GM12878 (cell line): ENCODE measurements at regions not wholly inside any gene's neighbourhood (a gene's known extent, or its start where the extent isn't known, plus 50 kb on each side); places are given as distances from the start of the nearest gene placed in this dataset.

Experiments used
- EGR1 ChIP-seq, 2 experiments: IDR thresholded peaks; 1 replicate in 1 of 2; 2 replicates in 1 of 2; pipeline ENCODE4 v1.6.1; 2011 to 2012; ENCODE audit warnings: low read depth in 2 of 2, low read length in 2 of 2, borderline replicate concordance in 1 of 2, mild to moderate bottlenecking in 1 of 2, moderate library complexity in 1 of 2
- FOXM1 ChIP-seq: IDR thresholded peaks from 2 replicates; pipeline ENCODE4 v1.6.1; 2012; ENCODE audit warnings: low read depth, mild to moderate bottlenecking, inconsistent platforms, low read length, moderate library complexity
- IKZF2 ChIP-seq, 2 experiments: fragments of 450-650 bp; IDR thresholded peaks; 2 replicates each; pipeline ENCODE4 v1.6.1; 2017; ENCODE audit warnings: mild to moderate bottlenecking in 2 of 2, moderate library complexity in 2 of 2
- YY1 ChIP-seq: IDR thresholded peaks from 2 replicates; pipeline ENCODE4 v1.6.1; 2011; ENCODE audit warnings: low read depth, mild to moderate bottlenecking, low read length
- ZBTB33 ChIP-seq: fragments of 450-650 bp; IDR thresholded peaks from 2 replicates; pipeline ENCODE4 v1.6.1; 2017; ENCODE audit warnings: mild to moderate bottlenecking

- no peak for TF ChIP-seq YY1
- TF ChIP-seq FOXM1 = no peak
- TF ChIP-seq EGR1 (IDR thresholded peaks at IDR 0.05; ENCODE audit: borderline replicate concordance in 1 of 2, low read depth in 2 of 2, low read length in 2 of 2) = no peak
- TF ChIP-seq ZBTB33 = no peak
- no peak for TF ChIP-seq IKZF2 (IDR thresholded peaks at IDR 0.05)
Measured at GRCh38 chr14:101472518-101472849, 88.8 kb upstream of the DIO3 start.
